GM23338 (cell line): ENCODE measurements at regions not wholly inside any gene's neighbourhood (a gene's known extent, or its start where the extent isn't known, plus 50 kb on each side); places are given as distances from the start of the nearest gene placed in this dataset.

ENCODE experiments used
- ATAC-seq: fragments of 200-7000 bp; cut with Tn5 transposase; 3 replicates; pipeline ENCODE4 v1.9.1; 2020
- DNase-seq: peaks from one replicate; pipeline ENCODE4 v3.0.0-alpha.2; 2015; ENCODE audit warnings: low spot score
- H2AFZ ChIP-seq: fragments of 200-600 bp; sonication (generic); 2 replicates; pipeline ENCODE4 v1.8.0; 2016; ENCODE audit warnings: antibody characterized with exemption, mild to moderate bottlenecking, moderate library complexity
- H3F3A ChIP-seq: fragments of 200-600 bp; sonication (generic); replicated peaks from 2 replicates; pipeline ENCODE4 v1.8.0; 2017; ENCODE audit warnings: antibody characterized with exemption, mixed run types, low read depth
- H3K27ac ChIP-seq: fragments of 200-600 bp; sonication (generic); 2 replicates; pipeline ENCODE4 v1.6.1; 2016; ENCODE audit warnings: low read depth
- H3K27me3 ChIP-seq: fragments of 200-600 bp; sonication (generic); 2 replicates; pipeline ENCODE4 v1.8.0; 2016; ENCODE audit warnings: mild to moderate bottlenecking, mixed run types, moderate library complexity; ENCODE audit not compliant: insufficient read depth
- H3K36me3 ChIP-seq: fragments of 200-600 bp; sonication (generic); 2 replicates; pipeline ENCODE4 v1.8.0; 2016; ENCODE audit warnings: mild to moderate bottlenecking; ENCODE audit not compliant: insufficient read depth
- H3K4me1 ChIP-seq: fragments of 200-600 bp; sonication (generic); 2 replicates; pipeline ENCODE4 v1.8.0; 2016; ENCODE audit warnings: mild to moderate bottlenecking, moderate library complexity; ENCODE audit not compliant: insufficient read depth
- H3K4me2 ChIP-seq: fragments of 200-600 bp; sonication (generic); 2 replicates; pipeline ENCODE4 v1.7.1; 2017; ENCODE audit warnings: mixed run types
- H3K4me3 ChIP-seq: fragments of 200-600 bp; sonication (generic); 2 replicates; pipeline ENCODE4 v1.6.1; 2016; ENCODE audit warnings: mixed run types
- H3K79me2 ChIP-seq: fragments of 200-600 bp; sonication (generic); replicated peaks from 2 replicates; pipeline ENCODE4 v1.8.0; 2017; ENCODE audit warnings: mild to moderate bottlenecking; ENCODE audit not compliant: insufficient read depth
- H3K9me2 ChIP-seq: fragments of 200-600 bp; sonication (generic); 2 replicates; pipeline ENCODE4 v1.8.0; 2017; ENCODE audit not compliant: insufficient read depth
- H4K20me1 ChIP-seq: fragments of 200-600 bp; sonication (generic); replicated peaks from 2 replicates; pipeline ENCODE4 v1.8.0; 2017; ENCODE audit warnings: mild to moderate bottlenecking; ENCODE audit not compliant: insufficient read depth
- H3K27ac Mint-ChIP-seq: 2 replicates; pipeline ENCODE4 v1.8.0; 2020; ENCODE audit warnings: inconsistent platforms, mild to moderate bottlenecking, moderate library complexity, mixed read lengths
- H3K27me3 Mint-ChIP-seq: 3 replicates; pipeline ENCODE4 v1.8.0; 2022; ENCODE audit warnings: low read depth, mild to moderate bottlenecking, moderate library complexity, mixed read lengths, inconsistent platforms; ENCODE audit not compliant: insufficient read depth, poor library complexity
- H3K36me3 Mint-ChIP-seq: 3 replicates; pipeline ENCODE4 v1.8.0; 2021; ENCODE audit warnings: low read depth, mild to moderate bottlenecking, inconsistent platforms, moderate library complexity, mixed read lengths
- H3K4me1 Mint-ChIP-seq: 3 replicates; pipeline ENCODE4 v1.8.0; 2020; ENCODE audit warnings: mild to moderate bottlenecking, inconsistent platforms, mixed read lengths
- H3K4me3 Mint-ChIP-seq: 3 replicates; pipeline ENCODE4 v1.8.0; 2021; ENCODE audit warnings: moderate library complexity, mild to moderate bottlenecking, inconsistent platforms, mixed read lengths
- H3K9me3 Mint-ChIP-seq: 3 replicates; pipeline ENCODE4 v1.8.0; 2020; ENCODE audit warnings: moderate library complexity, mild to moderate bottlenecking, inconsistent platforms, mixed read lengths
- EZH2 ChIP-seq: fragments of 200-600 bp; sonication (generic); IDR thresholded peaks from one replicate; pipeline ENCODE4 v1.8.0; 2017; ENCODE audit warnings: antibody characterized with exemption, mild to moderate bottlenecking, low read depth; ENCODE audit not compliant: unreplicated experiment
- EZH2phosphoT487 ChIP-seq: fragments of 200-600 bp; sonication (generic); IDR thresholded peaks from one replicate; pipeline ENCODE4 v1.8.1; 2018; ENCODE audit warnings: antibody characterized with exemption; ENCODE audit not compliant: unreplicated experiment
- JUNB ChIP-seq: IDR thresholded peaks from one replicate; pipeline ENCODE4 v1.6.1; 2016; ENCODE audit warnings: antibody characterized with exemption; ENCODE audit not compliant: unreplicated experiment
- NANOG ChIP-seq: IDR thresholded peaks from 2 replicates; pipeline ENCODE4 v1.6.1; 2016; ENCODE audit warnings: antibody characterized with exemption, borderline replicate concordance
- POLR2AphosphoS5 ChIP-seq: IDR thresholded peaks from 2 replicates; pipeline ENCODE4 v1.6.1; 2016; ENCODE audit warnings: antibody characterized with exemption, low read depth
- STAT1 ChIP-seq: IDR thresholded peaks from one replicate; pipeline ENCODE4 v1.6.1; 2016; ENCODE audit warnings: antibody characterized with exemption; ENCODE audit not compliant: unreplicated experiment
- ZNF114 ChIP-seq: fragments of 250-450 bp; sonication (Bioruptor Pico); IDR thresholded peaks from 2 replicates; pipeline ENCODE4 v1.5.0; 2020; ENCODE audit warnings: mild to moderate bottlenecking, moderate library complexity
- ZNF331 ChIP-seq: fragments of 250-450 bp; sonication (Bioruptor Pico); IDR thresholded peaks from 2 replicates; pipeline ENCODE4 v1.5.0; 2020; ENCODE audit warnings: low read depth, mild to moderate bottlenecking, moderate library complexity
- TF ChIP-seq, protein P1 (sequence below): IDR thresholded peaks from one replicate; pipeline ENCODE4 v1.6.1; 2018; ENCODE audit warnings: antibody characterized with exemption; ENCODE audit not compliant: unreplicated experiment
- TF ChIP-seq, protein P2 (sequence below): IDR thresholded peaks from 2 replicates; pipeline ENCODE4 v1.6.1; 2016; ENCODE audit warnings: antibody characterized with exemption
- TF ChIP-seq, protein P3 (sequence below), 2 experiments: fragments of 200-600 bp in 1 of 2; sonication (generic) in 1 of 2; conservative IDR thresholded peaks; 2 replicates each; pipeline versions ENCODE4 v1.5.1 to v1.6.1; 2016 to 2017; ENCODE audit warnings: antibody characterized with exemption in 2 of 2, low read depth in 2 of 2, mild to moderate bottlenecking in 2 of 2, moderate library complexity in 1 of 2

DNA sequence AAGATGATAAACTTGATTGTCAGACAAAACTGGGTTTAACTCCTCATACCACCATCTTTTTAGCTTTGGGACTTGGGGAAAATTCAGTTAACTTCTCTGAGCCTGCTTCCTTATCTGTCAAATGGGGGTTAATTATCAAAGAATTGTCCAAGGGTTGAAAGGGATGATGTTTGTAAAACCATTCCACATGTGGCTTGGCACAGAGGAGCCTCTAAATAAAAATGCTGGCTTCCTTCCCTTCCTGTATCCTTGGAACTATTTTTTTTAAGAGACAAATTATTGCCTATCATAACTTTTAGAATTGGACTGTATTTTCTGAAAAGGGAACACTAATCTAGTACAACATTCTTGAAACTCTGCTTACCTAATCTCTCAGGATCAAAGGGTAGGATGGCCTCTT, 143.4 kb upstream of the USP24 start (continued):
- TF ChIP-seq, protein P1, sequence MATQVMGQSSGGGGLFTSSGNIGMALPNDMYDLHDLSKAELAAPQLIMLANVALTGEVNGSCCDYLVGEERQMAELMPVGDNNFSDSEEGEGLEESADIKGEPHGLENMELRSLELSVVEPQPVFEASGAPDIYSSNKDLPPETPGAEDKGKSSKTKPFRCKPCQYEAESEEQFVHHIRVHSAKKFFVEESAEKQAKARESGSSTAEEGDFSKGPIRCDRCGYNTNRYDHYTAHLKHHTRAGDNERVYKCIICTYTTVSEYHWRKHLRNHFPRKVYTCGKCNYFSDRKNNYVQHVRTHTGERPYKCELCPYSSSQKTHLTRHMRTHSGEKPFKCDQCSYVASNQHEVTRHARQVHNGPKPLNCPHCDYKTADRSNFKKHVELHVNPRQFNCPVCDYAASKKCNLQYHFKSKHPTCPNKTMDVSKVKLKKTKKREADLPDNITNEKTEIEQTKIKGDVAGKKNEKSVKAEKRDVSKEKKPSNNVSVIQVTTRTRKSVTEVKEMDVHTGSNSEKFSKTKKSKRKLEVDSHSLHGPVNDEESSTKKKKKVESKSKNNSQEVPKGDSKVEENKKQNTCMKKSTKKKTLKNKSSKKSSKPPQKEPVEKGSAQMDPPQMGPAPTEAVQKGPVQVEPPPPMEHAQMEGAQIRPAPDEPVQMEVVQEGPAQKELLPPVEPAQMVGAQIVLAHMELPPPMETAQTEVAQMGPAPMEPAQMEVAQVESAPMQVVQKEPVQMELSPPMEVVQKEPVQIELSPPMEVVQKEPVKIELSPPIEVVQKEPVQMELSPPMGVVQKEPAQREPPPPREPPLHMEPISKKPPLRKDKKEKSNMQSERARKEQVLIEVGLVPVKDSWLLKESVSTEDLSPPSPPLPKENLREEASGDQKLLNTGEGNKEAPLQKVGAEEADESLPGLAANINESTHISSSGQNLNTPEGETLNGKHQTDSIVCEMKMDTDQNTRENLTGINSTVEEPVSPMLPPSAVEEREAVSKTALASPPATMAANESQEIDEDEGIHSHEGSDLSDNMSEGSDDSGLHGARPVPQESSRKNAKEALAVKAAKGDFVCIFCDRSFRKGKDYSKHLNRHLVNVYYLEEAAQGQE = no peak
- TF ChIP-seq POLR2AphosphoS5 (no peak), EZH2 (no peak), STAT1 (no peak), ZNF331 (CRISPR knock-in tag) (no peak), ZNF114 (no peak), JUNB (no peak), NANOG (no peak), EZH2phosphoT487 (no peak)
- TF ChIP-seq, protein P2, sequence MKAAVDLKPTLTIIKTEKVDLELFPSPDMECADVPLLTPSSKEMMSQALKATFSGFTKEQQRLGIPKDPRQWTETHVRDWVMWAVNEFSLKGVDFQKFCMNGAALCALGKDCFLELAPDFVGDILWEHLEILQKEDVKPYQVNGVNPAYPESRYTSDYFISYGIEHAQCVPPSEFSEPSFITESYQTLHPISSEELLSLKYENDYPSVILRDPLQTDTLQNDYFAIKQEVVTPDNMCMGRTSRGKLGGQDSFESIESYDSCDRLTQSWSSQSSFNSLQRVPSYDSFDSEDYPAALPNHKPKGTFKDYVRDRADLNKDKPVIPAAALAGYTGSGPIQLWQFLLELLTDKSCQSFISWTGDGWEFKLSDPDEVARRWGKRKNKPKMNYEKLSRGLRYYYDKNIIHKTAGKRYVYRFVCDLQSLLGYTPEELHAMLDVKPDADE = no peak

DNA sequence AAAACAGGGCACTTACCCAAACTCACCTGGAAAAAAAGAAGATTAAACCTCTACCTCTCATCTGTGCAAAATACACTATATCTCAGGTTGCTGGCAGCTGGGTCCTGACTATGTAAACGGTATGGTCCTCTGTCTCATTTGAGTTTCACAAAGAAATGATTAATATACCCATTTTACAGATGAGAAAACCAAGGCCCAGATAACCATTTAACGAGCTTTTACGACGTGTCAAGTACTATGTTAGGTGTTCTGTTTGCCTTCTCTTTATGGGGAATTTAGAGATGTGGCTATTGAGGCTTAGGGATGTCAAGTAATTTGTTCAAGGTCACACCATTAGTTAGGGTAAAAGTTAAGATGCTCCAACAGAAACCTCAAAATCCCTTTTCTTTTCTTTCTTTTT, 140.4 kb upstream of the USP24 start:
- Mint-ChIP-seq H3K4me1 (no peaks in the 10 kb centered on the region), H3K27ac (no peak overlapping the region), H3K27me3 (no peaks in the 10 kb centered on the region), H3K9me3 (no peaks in the 10 kb centered on the region), H3K36me3 (no peaks in the 10 kb centered on the region), H3K4me3 (no peak overlapping the region)
- Histone ChIP-seq H3F3A (no peaks in the 10 kb centered on the region), H3K9me2 (no peaks in the 10 kb centered on the region; the same call in 1 of the 2 replicates), H3K27me3 (no peaks in the 10 kb centered on the region), H3K4me2 (no peak overlapping the region), H3K4me1 (no peaks in the 10 kb centered on the region), H3K36me3 (no peaks in the 10 kb centered on the region), H2AFZ (no peak overlapping the region), H3K27ac (no peak overlapping the region), H4K20me1 (no peaks in the 10 kb centered on the region), H3K79me2 (no peaks in the 10 kb centered on the region), H3K4me3 (no peak overlapping the region)
- TF ChIP-seq POLR2AphosphoS5 = no peak
- TF ChIP-seq JUNB = no peak
- TF ChIP-seq, protein P1 = no peak
- TF ChIP-seq, protein P3, sequence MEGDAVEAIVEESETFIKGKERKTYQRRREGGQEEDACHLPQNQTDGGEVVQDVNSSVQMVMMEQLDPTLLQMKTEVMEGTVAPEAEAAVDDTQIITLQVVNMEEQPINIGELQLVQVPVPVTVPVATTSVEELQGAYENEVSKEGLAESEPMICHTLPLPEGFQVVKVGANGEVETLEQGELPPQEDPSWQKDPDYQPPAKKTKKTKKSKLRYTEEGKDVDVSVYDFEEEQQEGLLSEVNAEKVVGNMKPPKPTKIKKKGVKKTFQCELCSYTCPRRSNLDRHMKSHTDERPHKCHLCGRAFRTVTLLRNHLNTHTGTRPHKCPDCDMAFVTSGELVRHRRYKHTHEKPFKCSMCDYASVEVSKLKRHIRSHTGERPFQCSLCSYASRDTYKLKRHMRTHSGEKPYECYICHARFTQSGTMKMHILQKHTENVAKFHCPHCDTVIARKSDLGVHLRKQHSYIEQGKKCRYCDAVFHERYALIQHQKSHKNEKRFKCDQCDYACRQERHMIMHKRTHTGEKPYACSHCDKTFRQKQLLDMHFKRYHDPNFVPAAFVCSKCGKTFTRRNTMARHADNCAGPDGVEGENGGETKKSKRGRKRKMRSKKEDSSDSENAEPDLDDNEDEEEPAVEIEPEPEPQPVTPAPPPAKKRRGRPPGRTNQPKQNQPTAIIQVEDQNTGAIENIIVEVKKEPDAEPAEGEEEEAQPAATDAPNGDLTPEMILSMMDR (conservative IDR thresholded peaks at IDR 0.05; ENCODE audit: low read depth in 2 of 2) = no peak
- no peak for TF ChIP-seq NANOG
- TF ChIP-seq EZH2phosphoT487 = no peak
- no peak for DNase-seq
- no peak for ATAC-seq
